ENCODE measurements at regions not wholly inside any gene's neighbourhood (a gene's known extent, or its start where the extent isn't known, plus 50 kb on each side); places are given as distances from the start of the nearest gene placed in this dataset.

GRCh38 chr2:2687745-2688144 is 356.7 kb upstream of the MYT1L start:
- TF ChIP-seq CTCF (IDR thresholded peaks at IDR 0.05) = no peak
- no peak for TF ChIP-seq POLR2AphosphoS5 (IDR thresholded peaks at IDR 0.05)
- no peak for TF ChIP-seq POLR2A (IDR thresholded peaks at IDR 0.05)
- TF ChIP-seq EP300 (IDR thresholded peaks at IDR 0.05; ENCODE audit: low read depth) = no peak
